ENCODE measurements at regions not wholly inside any gene's neighbourhood (a gene's known extent, or its start where the extent isn't known, plus 50 kb on each side); places are given as distances from the start of the nearest gene placed in this dataset.

DNA sequence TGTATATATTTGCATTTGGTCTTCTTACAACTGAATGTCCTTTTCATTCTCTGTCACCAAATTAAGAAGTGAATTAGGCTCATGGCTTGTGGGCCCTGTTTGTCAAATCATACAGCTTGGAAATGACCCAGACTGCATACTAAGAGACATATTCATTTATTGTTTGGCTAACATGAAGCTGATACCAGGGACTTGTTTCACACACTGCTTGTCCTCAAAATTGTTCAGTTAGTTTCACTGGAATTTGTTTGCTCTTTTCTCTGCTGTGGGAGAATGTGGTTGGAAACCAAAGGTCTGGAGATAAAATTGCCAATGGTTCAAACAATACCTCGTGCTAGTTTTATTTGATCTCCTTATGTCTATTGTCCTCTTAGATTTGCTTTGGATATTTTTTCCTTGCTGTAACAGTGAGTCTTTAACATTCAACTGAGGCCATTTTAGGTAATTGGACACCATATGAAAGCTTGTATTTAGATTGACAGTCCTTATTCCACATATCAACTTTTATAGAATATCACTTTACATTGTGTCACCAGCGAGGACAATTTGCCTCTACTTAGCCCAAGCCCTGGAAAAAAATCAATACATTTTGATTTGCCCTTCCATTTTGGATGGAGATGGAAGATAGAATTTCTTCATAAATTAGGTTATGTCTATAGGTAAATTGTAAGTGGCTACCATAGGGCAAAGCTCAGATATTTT, 144.3 kb upstream of the MTAP start:
- no peak for FAIRE-seq
- DNase-seq (ENCODE audit: low spot score in 2 of 2) = no peak

DNA sequence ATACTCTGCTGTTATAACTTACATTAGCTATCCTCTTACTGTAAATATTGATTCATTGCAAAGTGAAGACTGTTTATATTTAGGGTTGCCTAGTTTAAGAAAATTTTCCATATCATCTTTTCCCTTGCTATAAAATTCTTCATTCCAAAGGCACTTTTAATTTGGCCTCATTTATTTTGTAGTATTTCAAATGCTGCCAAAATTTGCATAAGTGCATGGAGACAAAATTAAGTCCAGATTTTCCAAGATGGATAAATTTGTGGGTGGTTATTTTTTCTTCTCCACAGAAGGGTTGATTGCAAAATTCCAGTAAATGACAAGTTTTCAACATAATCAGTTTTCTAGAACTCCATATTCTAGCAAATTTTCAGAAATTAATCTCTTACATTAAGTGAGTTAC, 141.5 kb upstream of the MTAP start:
- FAIRE-seq (no peak), DNase-seq (ENCODE audit: low spot score in 2 of 2) (no peak)

DNA sequence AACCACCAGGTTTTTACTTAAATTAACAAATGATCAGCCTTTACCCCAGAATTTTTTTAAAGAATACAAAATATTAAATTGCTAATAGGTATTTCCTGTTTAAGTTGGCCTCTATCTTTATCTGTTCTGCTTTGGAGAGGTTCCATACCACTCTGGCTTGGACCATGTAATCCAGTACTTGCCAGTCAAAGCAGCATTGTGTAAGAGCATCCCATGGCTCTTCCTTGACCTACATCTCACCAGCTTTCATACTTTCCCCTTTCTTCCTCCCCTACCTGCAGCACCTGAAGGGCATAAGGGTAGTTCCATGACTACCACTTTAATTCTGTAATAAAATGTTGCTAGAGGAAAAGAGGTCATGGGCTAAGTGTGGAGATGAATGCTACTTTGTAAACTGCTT, 140.8 kb upstream of the MTAP start:
- FAIRE-seq (no peak), DNase-seq (ENCODE audit: low spot score in 2 of 2) (no peak)

DNA sequence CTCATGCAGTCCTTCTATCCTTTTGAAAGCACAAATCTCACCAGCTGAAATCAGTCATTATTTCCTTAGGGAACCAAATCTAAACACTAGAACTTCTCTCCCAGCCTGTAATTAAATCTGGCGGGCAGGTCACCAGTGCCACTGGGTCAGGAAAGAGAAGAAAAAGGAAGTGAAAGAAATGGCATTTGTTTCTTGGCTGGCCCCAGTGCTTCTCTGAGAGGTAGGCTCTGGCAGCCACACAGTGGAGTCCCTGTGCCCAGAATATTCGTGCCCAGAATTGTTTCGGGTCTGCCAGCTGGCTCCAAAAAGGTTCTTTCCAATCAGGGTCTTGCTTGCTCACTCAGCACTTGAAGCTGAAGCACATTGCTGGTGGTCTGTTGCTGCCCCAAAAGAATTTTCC, 133.9 kb upstream of the MTAP start:
- DNase-seq (ENCODE audit: low spot score in 2 of 2) = peak in 1 of 2 donors; percentile 22
- no peak for FAIRE-seq

DNA sequence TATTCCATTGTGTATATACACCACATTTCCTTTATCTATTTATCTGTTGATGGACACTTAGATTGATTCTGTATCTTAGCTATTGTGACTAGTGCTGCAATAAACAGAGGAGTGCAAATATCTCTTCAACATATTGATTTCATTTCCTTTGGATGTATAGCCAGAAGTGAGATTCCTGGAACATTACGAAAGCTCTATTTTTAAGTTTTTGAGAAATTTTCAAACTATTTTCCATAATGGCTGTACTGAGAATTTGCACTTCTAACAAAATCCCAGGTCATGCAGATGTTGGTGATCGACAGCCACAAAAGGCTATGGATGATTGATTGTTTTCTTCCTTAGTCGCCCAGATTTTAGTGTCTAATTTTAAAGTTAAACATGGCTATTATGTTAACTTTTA, 132.7 kb upstream of the MTAP start:
- DNase-seq (ENCODE audit: low spot score in 2 of 2) (no peak), FAIRE-seq (no peak)

DNA sequence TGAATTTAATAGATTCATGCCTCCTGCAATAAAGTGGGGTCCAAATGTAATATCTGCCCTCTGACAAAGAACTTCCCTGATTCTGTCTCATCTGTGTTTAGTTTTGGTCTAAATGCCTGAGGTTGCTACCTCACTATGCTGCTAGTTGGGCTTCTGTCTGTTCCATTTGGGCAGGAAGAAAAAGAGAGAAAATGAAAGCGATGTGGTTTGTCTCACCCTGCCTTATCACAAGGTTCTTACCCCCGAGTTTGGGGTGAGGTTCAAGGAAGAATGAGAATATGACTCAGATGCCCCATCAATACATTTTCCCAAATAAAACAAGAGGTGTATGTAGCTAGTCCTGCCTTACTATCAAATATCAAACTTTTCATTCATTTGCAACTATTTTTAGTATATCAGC, 132.1 kb upstream of the MTAP start:
- no peak for FAIRE-seq

DNA sequence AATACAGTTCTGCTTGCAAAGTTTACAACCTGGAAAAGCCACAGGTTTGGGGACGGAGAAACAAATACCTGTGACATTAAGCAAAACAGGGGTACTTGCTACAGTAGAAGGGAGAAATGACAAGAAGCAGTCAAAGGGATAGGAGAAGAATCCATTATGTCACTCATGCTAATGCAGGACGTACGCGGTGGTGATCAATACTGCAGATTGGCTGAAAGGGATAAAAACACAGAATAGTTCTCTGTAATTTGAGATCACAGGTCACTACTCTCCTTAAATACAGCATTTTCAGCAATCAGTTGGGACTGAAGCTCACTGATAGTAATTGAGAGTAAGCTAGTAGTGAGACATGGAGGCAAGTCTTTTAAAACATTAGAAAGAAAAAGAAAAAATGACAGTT, 130.3 kb upstream of the MTAP start:
- no peak for FAIRE-seq
- DNase-seq (ENCODE audit: low spot score in 2 of 2) = no peak

More for the DNA sequence above, 132.1 kb upstream of the MTAP start:
- DNase-seq (ENCODE audit: low spot score in 2 of 2) = no peak

DNA sequence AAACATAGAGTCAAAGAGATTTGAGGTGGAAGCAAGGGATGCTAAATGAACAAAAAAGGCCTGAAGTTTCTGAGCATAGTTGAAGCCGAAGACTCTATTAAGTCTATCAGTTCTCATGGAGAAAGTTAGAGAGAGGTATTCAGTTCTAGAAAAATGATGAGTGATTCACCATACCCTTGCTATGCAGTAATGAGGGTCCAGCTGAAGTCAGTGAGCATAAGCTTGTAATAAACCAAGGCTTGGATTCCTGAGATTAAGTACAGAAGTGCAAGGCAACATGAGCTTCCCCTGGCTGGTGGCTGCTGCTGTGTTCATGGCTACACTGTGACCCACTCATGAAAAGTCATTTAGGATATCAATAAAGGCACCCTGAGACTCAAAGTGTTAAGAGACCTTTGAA, 129.7 kb upstream of the MTAP start:
- DNase-seq (ENCODE audit: low spot score in 2 of 2) (no peak), FAIRE-seq (no peak)

DNA sequence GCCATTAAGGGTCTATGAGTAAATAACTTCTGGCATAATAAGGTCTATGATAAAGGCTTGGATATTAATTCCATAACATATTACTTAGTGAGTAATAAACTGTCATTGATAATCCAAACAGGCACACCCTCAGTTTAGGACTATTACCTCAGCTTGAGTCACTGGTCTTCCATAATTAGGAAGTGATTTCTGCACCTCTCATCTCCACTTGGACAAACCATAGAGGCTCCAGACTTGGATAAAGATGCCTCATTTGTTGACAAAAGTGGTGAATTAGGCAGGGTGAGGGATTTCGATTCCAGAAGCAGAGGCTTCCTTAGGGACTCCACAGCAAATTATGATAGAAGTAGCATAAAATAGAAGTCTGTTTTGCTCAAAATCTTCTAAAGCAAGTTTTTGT, 127.5 kb upstream of the MTAP start:
- DNase-seq (ENCODE audit: low spot score in 2 of 2) = no peak
- FAIRE-seq = no peak

DNA sequence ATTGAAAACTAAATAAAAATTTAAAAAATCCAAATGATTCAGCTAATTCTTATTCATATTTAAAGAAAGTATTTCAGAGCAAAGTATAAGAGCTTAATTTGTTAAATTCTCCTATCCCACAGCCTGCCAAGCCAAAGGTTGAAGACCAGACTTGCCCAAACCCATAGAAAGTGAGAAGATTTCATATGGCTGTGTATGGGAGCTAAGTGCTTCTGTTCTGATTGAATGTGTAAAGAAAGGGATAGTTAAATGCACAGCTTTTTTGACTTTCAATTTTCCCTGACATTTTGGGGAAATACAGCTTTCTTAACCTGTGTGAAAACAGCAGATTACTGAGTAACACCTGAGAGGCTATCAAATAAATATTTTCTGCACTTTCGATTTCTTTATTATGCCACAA, 125.0 kb upstream of the MTAP start:
- no peak for DNase-seq (ENCODE audit: low spot score in 2 of 2)
- no peak for FAIRE-seq

DNA sequence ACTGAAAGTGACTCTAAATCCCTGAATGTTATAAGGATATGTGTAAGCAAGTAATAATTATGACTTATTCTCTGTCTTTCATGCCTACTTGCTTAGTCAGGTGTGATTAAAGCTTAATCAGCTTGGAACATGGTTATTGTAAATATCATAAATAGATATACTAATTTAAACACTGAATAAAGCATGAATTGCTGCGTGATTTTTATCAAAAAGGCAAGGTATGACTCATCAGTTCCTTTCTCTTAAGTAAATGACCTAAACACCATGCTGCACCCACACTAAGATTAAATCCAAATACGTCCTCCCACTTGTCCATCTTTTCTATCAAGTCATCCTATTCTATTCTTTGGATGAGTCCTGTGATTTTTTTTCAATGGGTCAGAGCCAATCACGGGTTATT, 124.6 kb upstream of the MTAP start:
- DNase-seq (ENCODE audit: low spot score in 2 of 2) (no peak), FAIRE-seq (no peak)

DNA sequence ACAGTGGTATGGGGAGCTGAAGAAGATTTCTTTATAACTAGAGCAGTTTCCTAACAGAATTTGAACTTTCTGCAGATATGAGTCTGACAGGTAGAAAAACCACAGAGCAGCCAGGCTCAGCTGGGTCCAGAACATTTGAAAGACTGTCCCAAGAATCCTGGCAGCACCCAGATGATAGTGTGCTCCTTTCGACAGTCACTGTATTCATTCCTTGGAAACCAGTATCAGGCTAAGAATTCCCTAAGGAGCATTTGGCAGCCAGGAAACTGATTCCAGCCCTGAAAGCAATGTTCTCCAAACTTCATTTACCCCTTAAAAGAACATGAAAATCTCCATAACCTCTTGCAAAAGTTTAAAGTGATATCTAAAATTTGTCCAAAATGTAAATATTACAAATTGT, 123.0 kb upstream of the MTAP start:
- DNase-seq (ENCODE audit: low spot score in 2 of 2) (no peak), FAIRE-seq (no peak)

DNA sequence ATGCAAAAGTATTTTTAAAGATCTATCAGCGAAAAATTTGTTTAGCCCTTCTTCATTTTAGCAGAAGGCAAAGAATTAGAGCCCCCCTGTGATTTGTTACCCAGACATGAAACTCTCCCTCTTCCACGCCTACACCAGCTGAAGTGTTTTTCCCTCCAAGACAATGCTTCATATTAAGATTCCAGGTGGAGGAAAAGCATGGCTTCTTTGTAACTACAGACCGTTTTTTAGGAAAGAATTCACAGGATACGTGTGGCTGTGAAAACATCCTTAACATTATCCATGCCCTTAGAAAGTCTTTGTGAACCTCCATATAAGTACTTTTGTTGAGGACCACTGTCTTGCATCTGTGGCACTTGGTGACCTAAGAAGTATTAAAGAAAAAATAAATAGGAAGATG, 121.8 kb upstream of the MTAP start:
- FAIRE-seq (no peak), DNase-seq (ENCODE audit: low spot score in 2 of 2) (no peak)

DNA sequence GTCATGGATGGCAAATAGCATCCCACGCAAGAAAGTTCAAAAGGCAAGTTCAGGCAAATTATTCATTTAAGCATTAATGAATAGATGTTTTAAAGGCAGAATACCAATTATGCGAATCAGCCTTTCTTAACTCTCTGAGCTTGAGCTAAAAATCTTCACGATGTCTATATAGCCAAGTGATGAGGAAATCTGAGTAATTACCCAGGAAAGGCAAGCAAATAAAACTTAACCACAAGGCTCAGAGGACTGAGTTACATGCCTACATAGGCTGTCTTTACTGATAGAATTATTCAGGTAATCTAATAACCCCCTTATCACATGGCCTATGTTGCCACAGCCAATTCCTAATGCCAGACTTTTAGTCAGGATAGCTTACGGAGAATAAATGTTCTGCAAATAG, 120.8 kb upstream of the MTAP start:
- DNase-seq (ENCODE audit: low spot score in 2 of 2) = no peak
- FAIRE-seq = no peak

DNA sequence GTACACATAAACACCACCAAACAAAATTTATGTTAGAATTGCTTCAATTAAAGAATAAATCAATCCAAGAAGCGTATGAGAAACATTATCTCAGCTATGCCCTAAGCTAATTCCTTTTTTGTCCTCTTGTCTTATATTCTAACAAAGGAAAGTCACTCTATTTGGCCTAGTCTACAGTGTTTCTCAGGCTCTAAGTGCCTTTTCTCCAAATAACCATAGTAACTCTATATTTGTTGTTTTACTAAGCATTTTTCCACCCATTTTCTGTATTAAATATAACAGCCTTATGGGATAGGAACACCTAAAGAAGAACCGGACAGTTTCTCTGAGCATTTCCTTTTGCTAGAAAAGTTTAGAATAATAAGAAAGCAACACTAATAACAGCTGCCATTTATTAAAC, 120.1 kb upstream of the MTAP start:
- DNase-seq (ENCODE audit: low spot score in 2 of 2) = no peak
- no peak for FAIRE-seq

DNA sequence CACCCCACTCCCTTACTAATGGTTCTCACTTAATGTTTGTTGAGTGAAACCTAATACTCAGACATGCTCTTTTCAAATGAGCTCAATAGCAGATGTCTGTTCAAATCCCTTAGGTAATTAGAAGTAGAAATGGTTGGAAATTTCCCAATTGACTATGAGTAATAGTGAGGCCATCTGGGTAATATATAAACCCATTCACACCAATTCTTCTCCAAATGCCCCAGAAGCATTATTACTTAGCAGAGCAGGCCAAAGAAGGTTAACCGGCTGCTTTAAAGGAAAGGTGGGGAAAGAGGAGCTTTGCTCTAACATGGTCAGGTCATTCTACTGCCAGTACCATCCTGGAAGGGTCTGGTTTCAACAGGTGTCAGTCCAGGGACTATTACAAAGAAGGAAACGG, 119.5 kb upstream of the MTAP start:
- FAIRE-seq = no peak
- DNase-seq (ENCODE audit: low spot score in 2 of 2) = no peak

DNA sequence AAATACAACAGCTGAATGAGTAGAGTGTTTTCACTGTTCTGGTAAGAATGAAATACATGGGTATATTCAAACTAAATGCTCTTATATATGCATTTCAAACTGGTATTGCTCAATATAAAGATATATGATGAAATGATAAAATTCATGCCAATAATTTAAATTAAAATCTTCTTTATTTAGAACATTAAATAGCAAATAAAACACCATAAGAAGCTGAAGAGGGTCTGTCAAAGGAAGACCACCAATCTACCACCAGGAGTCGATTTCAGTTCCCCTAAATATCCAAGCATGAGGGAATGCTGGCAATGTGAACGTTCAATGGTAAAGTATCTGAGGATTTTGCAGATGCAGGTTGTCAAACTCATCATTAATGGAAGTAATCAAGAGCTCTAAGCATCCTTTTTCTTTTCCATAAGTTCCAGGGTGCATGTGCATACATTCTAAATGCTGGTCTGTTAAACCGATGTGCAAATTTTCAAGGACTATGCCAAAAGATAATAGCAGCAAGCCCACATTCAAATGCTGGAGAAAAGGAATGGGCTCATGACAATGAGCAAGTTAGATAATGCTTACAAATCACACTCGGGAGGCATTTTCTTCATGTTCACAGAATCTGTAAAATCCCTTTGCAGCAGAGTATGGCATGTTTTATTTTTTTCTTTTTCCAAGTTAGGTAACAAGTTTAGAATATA, 118.8 kb upstream of the MTAP start:
- FAIRE-seq = no peak
- DNase-seq (ENCODE audit: low spot score in 2 of 2) = no peak

DNA sequence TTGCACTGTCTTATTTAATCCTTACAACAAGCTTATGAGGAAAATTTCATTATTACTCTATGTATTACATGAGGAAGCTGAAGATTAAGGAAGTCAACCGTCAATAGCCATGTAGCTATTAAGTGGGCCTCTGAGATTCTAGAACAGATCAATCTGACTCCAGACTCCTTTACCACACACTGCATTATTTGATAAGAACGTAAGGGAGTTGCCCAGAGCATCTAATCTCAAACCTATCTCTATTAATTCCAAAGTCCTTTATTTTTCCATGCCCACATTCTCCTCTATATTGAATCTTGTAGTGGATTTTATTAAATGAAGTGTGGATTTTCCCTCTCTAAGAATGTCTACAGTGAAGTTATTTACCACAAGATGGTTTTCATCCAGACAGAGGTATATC, 118.2 kb upstream of the MTAP start:
- DNase-seq (ENCODE audit: low spot score in 2 of 2) = no peak
- no peak for FAIRE-seq

DNA sequence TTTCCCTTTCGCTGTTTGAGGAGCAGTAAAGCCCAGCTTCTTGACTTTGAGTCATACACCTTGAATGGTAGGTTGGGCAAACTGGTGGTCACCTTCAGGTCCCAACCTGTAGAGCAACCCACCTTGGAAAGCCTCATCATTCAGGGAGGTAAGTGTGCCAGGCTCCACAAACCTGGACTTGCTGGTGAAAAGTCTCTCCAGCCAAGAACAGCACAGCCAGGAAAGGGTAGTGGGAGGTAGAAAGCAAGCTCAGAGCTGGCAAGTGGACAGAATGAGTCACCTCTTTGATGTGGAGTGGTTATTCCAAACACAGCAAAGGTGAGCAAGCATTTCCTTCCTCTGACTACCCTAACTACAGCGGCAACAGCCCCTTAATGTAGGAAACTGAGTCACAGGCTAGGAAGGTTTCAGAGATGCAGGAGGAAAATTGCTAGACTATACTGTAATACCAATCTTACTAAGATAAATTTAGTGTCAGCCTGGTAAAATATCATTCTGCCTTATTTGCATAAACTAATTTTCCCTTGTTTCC, 117.5 kb upstream of the MTAP start:
- no peak for DNase-seq (ENCODE audit: low spot score in 2 of 2)

DNA sequence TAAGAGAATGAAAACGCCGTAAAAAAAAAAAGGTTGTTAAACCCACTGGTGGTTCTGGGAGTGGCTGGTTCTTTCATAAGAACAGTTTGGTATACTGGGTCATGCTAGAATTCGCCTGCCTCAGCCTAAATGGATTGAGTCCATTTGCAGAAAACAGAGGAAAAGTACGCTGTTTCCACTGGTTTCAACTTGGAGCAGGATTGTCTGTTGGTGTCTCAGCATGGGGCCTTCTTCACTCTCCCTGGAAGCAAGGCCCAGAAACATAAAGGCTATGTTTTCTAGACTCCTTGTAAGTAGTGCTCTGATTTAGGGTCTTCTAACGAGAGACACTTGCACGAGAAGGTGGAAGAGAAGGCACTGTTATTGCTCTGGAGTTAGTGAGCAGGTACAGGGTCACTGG, 116.9 kb upstream of the MTAP start:
- FAIRE-seq = no peak
- DNase-seq (ENCODE audit: low spot score in 2 of 2) = no peak

More for the DNA sequence above, 117.5 kb upstream of the MTAP start:
- FAIRE-seq = no peak

DNA sequence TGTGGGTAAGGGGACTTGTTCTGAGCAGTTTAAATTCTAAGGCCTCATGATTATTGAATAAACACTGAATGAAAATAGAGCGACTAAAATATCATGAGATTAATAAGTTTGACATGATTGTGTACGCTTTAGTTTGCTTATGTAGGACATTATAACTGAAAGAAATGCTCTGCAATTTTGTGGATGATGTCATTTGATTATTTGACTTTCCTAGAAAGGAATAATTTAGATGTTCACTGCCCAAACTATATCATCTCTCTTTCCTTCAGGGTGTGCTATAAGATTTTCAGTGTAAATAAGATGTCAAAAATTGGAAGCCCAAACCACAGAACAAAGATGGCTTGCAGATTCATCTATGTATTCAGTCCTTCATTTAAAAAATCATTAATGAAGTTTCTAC, 115.7 kb upstream of the MTAP start:
- FAIRE-seq (no peak), DNase-seq (ENCODE audit: low spot score in 2 of 2) (no peak)

DNA sequence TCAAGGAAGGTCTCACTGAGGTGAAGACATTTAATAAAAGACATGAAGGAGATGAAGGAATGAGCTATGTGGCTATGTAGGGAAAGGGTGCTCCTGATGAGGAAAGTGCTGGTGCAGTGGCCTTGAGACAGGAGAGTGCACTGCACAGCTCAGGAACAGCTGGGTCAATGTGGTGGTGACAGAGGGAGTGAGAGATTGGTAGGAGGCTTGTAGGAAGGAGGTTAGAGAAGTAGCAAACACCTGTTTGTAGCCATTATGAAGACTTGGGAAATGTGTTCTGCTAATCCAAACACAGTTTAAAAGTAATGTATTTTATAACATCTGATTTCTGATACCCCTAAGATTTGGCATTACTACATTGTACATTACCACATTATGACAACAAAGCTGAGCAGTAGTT, 115.1 kb upstream of the MTAP start:
- FAIRE-seq (no peak), DNase-seq (ENCODE audit: low spot score in 2 of 2) (no peak)

Measured in frontal cortex (tissue), 3 donors.